Keratinocyte (primary cell): ENCODE measurements at regions not wholly inside any gene's neighbourhood (a gene's known extent, or its start where the extent isn't known, plus 50 kb on each side); places are given as distances from the start of the nearest gene placed in this dataset.

Experiments
- DNase-seq: peaks from one replicate; pipeline ENCODE4 v3.0.0-alpha.2; 2011; ENCODE audit warnings: low read depth, missing footprints, low spot score
- FAIRE-seq: peaks from 2 replicates; lab custom pipeline; 2011; peaks lifted over from hg19 to GRCh38; lab: Jason Lieb, UNC
- H2AFZ ChIP-seq: 2 replicates; pipeline ENCODE4 v1.6.0; 2012; ENCODE audit warnings: low read length, control low read depth, inconsistent platforms; ENCODE audit not compliant: control insufficient read depth
- H3K27ac ChIP-seq: 2 replicates; pipeline ENCODE4 v1.5.1; 2011; ENCODE audit warnings: low read length; ENCODE audit not compliant: control insufficient read depth, insufficient read depth
- H3K27me3 ChIP-seq: 3 replicates; pipeline ENCODE4 v1.6.0; 2011; ENCODE audit warnings: low read length; ENCODE audit not compliant: control insufficient read depth, insufficient read depth; ENCODE audit errors: extremely low read depth
- H3K36me3 ChIP-seq, 2 experiments: 2 replicates in 1 of 2; 3 replicates in 1 of 2; pipeline ENCODE4 v1.5.1; 2011; ENCODE audit warnings: low read length in 2 of 2, mild to moderate bottlenecking in 1 of 2; ENCODE audit not compliant: control insufficient read depth in 2 of 2, insufficient read depth in 2 of 2; ENCODE audit errors: extremely low read depth in 1 of 2
- H3K4me1 ChIP-seq: 3 replicates; pipeline ENCODE4 v1.5.1; 2011; ENCODE audit warnings: low read length; ENCODE audit not compliant: control insufficient read depth, insufficient read depth; ENCODE audit errors: extremely low read depth
- H3K4me2 ChIP-seq: 3 replicates; pipeline ENCODE4 v1.6.0; 2011; ENCODE audit warnings: low read depth, low read length; ENCODE audit not compliant: control insufficient read depth, insufficient read depth; ENCODE audit errors: extremely low read depth
- H3K4me3 ChIP-seq, 3 experiments: fragments of 200-600 bp in 1 of 3; sonication (generic) in 1 of 3; 2 replicates in 2 of 3; 3 replicates in 1 of 3; pipeline ENCODE4 v1.5.1; 2011 to 2016; ENCODE audit warnings: low read length in 3 of 3, mild to moderate bottlenecking in 3 of 3, control low read depth in 2 of 3, inconsistent platforms in 1 of 3, low read depth in 1 of 3, mixed read lengths in 1 of 3, mixed run types in 1 of 3, moderate library complexity in 1 of 3; ENCODE audit not compliant: control insufficient read depth in 2 of 3, insufficient read depth in 2 of 3; ENCODE audit errors: extremely low read depth in 1 of 3
- H3K79me2 ChIP-seq: 2 replicates; pipeline ENCODE4 v1.6.0; 2012; ENCODE audit warnings: low read length; ENCODE audit not compliant: control insufficient read depth, insufficient read depth
- H3K9ac ChIP-seq: 3 replicates; pipeline ENCODE4 v1.6.0; 2011; ENCODE audit warnings: low read length; ENCODE audit not compliant: control insufficient read depth, insufficient read depth; ENCODE audit errors: extremely low read depth
- H3K9me1 ChIP-seq: 3 replicates; pipeline ENCODE4 v1.6.0; 2011; ENCODE audit warnings: low read length; ENCODE audit not compliant: control insufficient read depth, insufficient read depth; ENCODE audit errors: extremely low read depth
- H3K9me3 ChIP-seq: 2 replicates; pipeline ENCODE4 v1.5.1; 2012; ENCODE audit warnings: low read depth, low read length; ENCODE audit not compliant: control insufficient read depth
- H4K20me1 ChIP-seq: 3 replicates; pipeline ENCODE4 v1.6.0; 2011; ENCODE audit warnings: low read length; ENCODE audit not compliant: control insufficient read depth, insufficient read depth; ENCODE audit errors: extremely low read depth
- EZH2 ChIP-seq: IDR thresholded peaks from one replicate; pipeline ENCODE4 v1.6.1; 2012; ENCODE audit warnings: inconsistent platforms, mild to moderate bottlenecking, low read length, moderate library complexity
- dilution Hi-C: fragments of 300-500 bp; cut with MboI; formaldehyde crosslinking; loops from one replicate; pipeline ENCODE4 v1.7.0; 2020; ENCODE audit warnings: low sequenced_read_pairs; ENCODE audit not compliant: extremely low pct_ligation_motif_present
- TF ChIP-seq, protein P1 (sequence below), 3 experiments: IDR thresholded peaks in 1 of 3; conservative IDR thresholded peaks in 1 of 3; optimal IDR thresholded peaks in 1 of 3; 2 replicates in 2 of 3; 3 replicates in 1 of 3; pipeline versions ENCODE3 to v1.5.1; 2011; ENCODE audit warnings: low read length in 3 of 3, mild to moderate bottlenecking in 3 of 3, moderate library complexity in 2 of 3, control low read depth in 1 of 3, inconsistent platforms in 1 of 3; ENCODE audit not compliant: insufficient read depth in 2 of 3; ENCODE audit errors: extremely low read depth in 1 of 3

DNA sequence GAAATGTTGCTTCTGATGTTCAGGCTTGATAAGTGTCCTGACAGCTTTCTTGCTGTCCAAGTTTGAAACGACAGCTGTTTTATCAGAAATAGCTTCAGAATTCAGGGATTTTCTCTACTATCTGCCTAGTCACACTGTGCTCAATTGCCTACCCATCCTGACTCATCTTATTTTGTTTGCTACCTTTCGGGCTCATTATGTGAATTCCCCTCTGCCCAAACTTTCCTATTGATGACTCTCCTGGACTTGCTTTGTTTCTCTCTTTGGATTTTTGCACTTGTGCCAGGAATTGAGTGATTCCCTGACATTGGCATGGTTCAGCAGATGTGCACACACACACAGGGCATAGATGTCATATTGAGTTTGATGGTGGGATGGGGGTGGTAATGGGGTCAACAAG, 1052.6 kb upstream of the PIK3C3 start:
- Histone ChIP-seq H3K9me1 (no peaks in the 10 kb centered on the region), H2AFZ (no peak overlapping the region), H3K36me3 (no peaks in the 10 kb centered on the region), H4K20me1 (no peaks in the 10 kb centered on the region), H3K27ac (no peak overlapping the region), H3K9me3 (no peaks in the 10 kb centered on the region), H3K4me2 (no peak overlapping the region), H3K4me1 (no peaks in the 10 kb centered on the region), H3K4me3 (no peak overlapping the region), H3K79me2 (no peaks in the 10 kb centered on the region), H3K9ac (no peak overlapping the region), H3K27me3 (no peaks in the 10 kb centered on the region)
- peak; percentile 68 for FAIRE-seq
- DNase-seq = no peak
- dilution Hi-C loops = no loop called here
- no peak for TF ChIP-seq EZH2
- TF ChIP-seq, protein P1, sequence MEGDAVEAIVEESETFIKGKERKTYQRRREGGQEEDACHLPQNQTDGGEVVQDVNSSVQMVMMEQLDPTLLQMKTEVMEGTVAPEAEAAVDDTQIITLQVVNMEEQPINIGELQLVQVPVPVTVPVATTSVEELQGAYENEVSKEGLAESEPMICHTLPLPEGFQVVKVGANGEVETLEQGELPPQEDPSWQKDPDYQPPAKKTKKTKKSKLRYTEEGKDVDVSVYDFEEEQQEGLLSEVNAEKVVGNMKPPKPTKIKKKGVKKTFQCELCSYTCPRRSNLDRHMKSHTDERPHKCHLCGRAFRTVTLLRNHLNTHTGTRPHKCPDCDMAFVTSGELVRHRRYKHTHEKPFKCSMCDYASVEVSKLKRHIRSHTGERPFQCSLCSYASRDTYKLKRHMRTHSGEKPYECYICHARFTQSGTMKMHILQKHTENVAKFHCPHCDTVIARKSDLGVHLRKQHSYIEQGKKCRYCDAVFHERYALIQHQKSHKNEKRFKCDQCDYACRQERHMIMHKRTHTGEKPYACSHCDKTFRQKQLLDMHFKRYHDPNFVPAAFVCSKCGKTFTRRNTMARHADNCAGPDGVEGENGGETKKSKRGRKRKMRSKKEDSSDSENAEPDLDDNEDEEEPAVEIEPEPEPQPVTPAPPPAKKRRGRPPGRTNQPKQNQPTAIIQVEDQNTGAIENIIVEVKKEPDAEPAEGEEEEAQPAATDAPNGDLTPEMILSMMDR (optimal IDR thresholded peaks at IDR 0.05 in 1 of 3, IDR thresholded peaks at IDR 0.05 in 1 of 3, conservative IDR thresholded peaks at IDR 0.05 in 1 of 3; ENCODE audit: extremely low read depth in 1 of 3, insufficient read depth in 2 of 3, low read length in 3 of 3) = no peak

DNA sequence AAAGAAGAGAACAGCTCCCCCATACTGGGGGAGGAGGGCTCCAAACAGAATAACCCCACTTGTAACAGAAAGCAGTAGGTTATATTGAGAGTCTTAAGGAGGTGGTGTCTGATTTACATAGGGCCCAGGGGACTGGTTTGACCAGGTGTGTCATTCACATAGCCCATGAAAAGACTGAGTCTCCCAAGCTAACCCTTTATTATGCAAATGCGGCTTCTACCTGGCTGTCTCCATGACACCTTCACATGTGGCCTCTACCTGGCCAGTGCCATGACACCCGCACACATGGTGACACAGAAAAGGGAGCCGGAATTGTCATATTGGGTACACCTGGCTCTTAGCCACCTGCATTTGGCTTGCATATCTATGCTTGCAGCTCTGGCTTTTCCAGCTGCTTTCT, 1057.2 kb upstream of the PIK3C3 start:
- H3K4me1 ChIP-seq = no peaks in the 10 kb centered on the region
- TF ChIP-seq, protein P1 (optimal IDR thresholded peaks at IDR 0.05 in 1 of 3, IDR thresholded peaks at IDR 0.05 in 1 of 3, conservative IDR thresholded peaks at IDR 0.05 in 1 of 3; ENCODE audit: extremely low read depth in 1 of 3, insufficient read depth in 2 of 3, low read length in 3 of 3) = no peak
- no peak for TF ChIP-seq EZH2
- H3K27ac ChIP-seq = no peak overlapping the region
- no peak overlapping the region for H3K4me3 ChIP-seq
- H3K9me3 ChIP-seq = no peaks in the 10 kb centered on the region
- H3K9me1 ChIP-seq = no peaks in the 10 kb centered on the region
- H3K4me2 ChIP-seq = no peak overlapping the region
- FAIRE-seq = no peak
- H3K79me2 ChIP-seq = no peaks in the 10 kb centered on the region
- dilution Hi-C loops = no loop called here
- no peaks in the 10 kb centered on the region for H3K36me3 ChIP-seq
- no peak overlapping the region for H2AFZ ChIP-seq
- H3K9ac ChIP-seq = no peak overlapping the region
- no peaks in the 10 kb centered on the region for H3K27me3 ChIP-seq
- no peaks in the 10 kb centered on the region for H4K20me1 ChIP-seq
- DNase-seq = no peak
